H1 (cell line): ENCODE measurements at regions not wholly inside any gene's neighbourhood (a gene's known extent, or its start where the extent isn't known, plus 50 kb on each side); places are given as distances from the start of the nearest gene placed in this dataset.

ENCODE experiments used
- CTCF ChIA-PET: fragments of 300-600 bp; sonication (Branson Sonifier 250); formaldehyde crosslinking; loops from one replicate; lab custom pipeline; 2021; ENCODE audit not compliant: partially characterized antibody; lab: Charles Lee
- POLR2A ChIA-PET: fragments of 300-600 bp; sonication (Branson Sonifier 250); formaldehyde crosslinking; loops from one replicate; lab custom pipeline; 2021; ENCODE audit warnings: inconsistent platforms; ENCODE audit not compliant: partially characterized antibody; lab: Charles Lee
- DNase-seq, 2 experiments: peaks; one replicate each; pipeline versions ENCODE4 v3.0.0 to v3.0.0-alpha.2; 2010 to 2022; ENCODE audit warnings: low spot score in 2 of 2, low read depth in 1 of 2, mixed read lengths in 1 of 2
- FAIRE-seq: peaks from 2 replicates; lab custom pipeline; 2011; peaks lifted over from hg19 to GRCh38; lab: Jason Lieb, UNC
- H2AFZ ChIP-seq: 2 replicates; pipeline ENCODE4 v1.8.1; 2012; ENCODE audit warnings: low read length, inconsistent platforms
- H2AK5ac ChIP-seq: 2 replicates; pipeline ENCODE4 v1.6.1; 2013; ENCODE audit warnings: low read depth, low read length
- H2BK120ac ChIP-seq: replicated peaks from 2 replicates; pipeline ENCODE3; 2013; ENCODE audit warnings: low read depth, low read length, inconsistent platforms
- H2BK12ac ChIP-seq: 2 replicates; pipeline ENCODE4 v1.6.1; 2013; ENCODE audit warnings: low read depth, low read length
- H2BK15ac ChIP-seq: 2 replicates; pipeline ENCODE4 v1.6.1; 2013; ENCODE audit warnings: low read length
- H2BK20ac ChIP-seq: 2 replicates; pipeline ENCODE4 v1.6.1; 2013; ENCODE audit warnings: low read length
- H2BK5ac ChIP-seq: 2 replicates; pipeline ENCODE4 v1.6.1; 2013; ENCODE audit warnings: low read depth, low read length
- H3K14ac ChIP-seq: 2 replicates; pipeline ENCODE4 v1.6.1; 2013; ENCODE audit warnings: inconsistent platforms; ENCODE audit not compliant: insufficient read length
- H3K18ac ChIP-seq: 2 replicates; pipeline ENCODE4 v1.6.1; 2013; ENCODE audit warnings: low read length; ENCODE audit errors: extremely low read depth
- H3K23ac ChIP-seq: 2 replicates; pipeline ENCODE4 v1.6.1; 2013; ENCODE audit warnings: inconsistent platforms; ENCODE audit not compliant: insufficient read length
- H3K23me2 ChIP-seq: 2 replicates; pipeline ENCODE4 v1.6.1; 2013; ENCODE audit warnings: low read depth, low read length
- H3K27ac ChIP-seq: 2 replicates; pipeline ENCODE4 v1.6.1; 2011; ENCODE audit warnings: low read depth, low read length, inconsistent platforms
- H3K27me3 ChIP-seq, 4 experiments: replicated peaks in 1 of 4; 1 replicate in 1 of 4; 2 replicates in 3 of 4; pipeline versions ENCODE4 v1.6.1 to v1.8.1; 2011 to 2013; ENCODE audit warnings: low read length in 3 of 4, mild to moderate bottlenecking in 3 of 4, inconsistent platforms in 2 of 4, mixed read lengths in 2 of 4, moderate library complexity in 1 of 4; ENCODE audit not compliant: control insufficient read depth in 3 of 4, insufficient read depth in 3 of 4; ENCODE audit errors: extremely low read depth in 1 of 4
- H3K36me3 ChIP-seq, 4 experiments: 2 replicates each; pipeline versions ENCODE4 v1.6.1 to v1.8.1; 2011 to 2013; ENCODE audit warnings: mild to moderate bottlenecking in 4 of 4, low read length in 3 of 4, moderate library complexity in 2 of 4, control low read depth in 1 of 4, inconsistent platforms in 1 of 4; ENCODE audit not compliant: insufficient read depth in 4 of 4, control insufficient read depth in 2 of 4
- H3K4ac ChIP-seq: replicated peaks from 2 replicates; pipeline ENCODE3; 2013; ENCODE audit warnings: low read length, low read depth, mixed read lengths, inconsistent platforms; ENCODE audit not compliant: insufficient read length
- H3K4me1 ChIP-seq, 4 experiments: replicated peaks in 1 of 4; 1 replicate in 1 of 4; 2 replicates in 3 of 4; pipeline versions ENCODE4 v1.6.1 to v1.8.1; 2011 to 2013; ENCODE audit warnings: low read length in 3 of 4, inconsistent platforms in 2 of 4, mixed read lengths in 1 of 4; ENCODE audit not compliant: insufficient read depth in 4 of 4, control insufficient read depth in 3 of 4
- H3K4me2 ChIP-seq, 2 experiments: 2 replicates each; pipeline versions ENCODE4 v1.6.1 to v1.8.1; 2011 to 2013; ENCODE audit warnings: low read depth in 2 of 2, low read length in 2 of 2, control low read depth in 1 of 2, inconsistent platforms in 1 of 2, mild to moderate bottlenecking in 1 of 2; ENCODE audit not compliant: insufficient read depth in 1 of 2
- H3K4me3 ChIP-seq, 4 experiments: fragments of 200-600, 300-600 bp in 1 of 4; sonication (generic), shearing (Covaris generic), sonication (Bioruptor Twin) in 1 of 4; 2 replicates each; pipeline versions ENCODE4 v1.5.1 to v1.8.1; 2011 to 2016; ENCODE audit warnings: low read length in 4 of 4, low read depth in 3 of 4, control low read depth in 2 of 4, inconsistent platforms in 2 of 4, mild to moderate bottlenecking in 2 of 4, mixed read lengths in 1 of 4, moderate library complexity in 1 of 4; ENCODE audit not compliant: insufficient read depth in 2 of 4; ENCODE audit errors: extremely low read depth in 1 of 4
- H3K56ac ChIP-seq: replicated peaks from 2 replicates; pipeline ENCODE3; 2013; ENCODE audit warnings: low read depth, mild to moderate bottlenecking, mixed read lengths, low read length, inconsistent platforms; ENCODE audit not compliant: insufficient read length
- H3K79me1 ChIP-seq: 2 replicates; pipeline ENCODE4 v1.6.1; 2013; ENCODE audit warnings: low read depth, low read length, control low read depth
- H3K79me2 ChIP-seq, 2 experiments: 2 replicates each; pipeline versions ENCODE4 v1.6.1 to v1.8.1; 2012 to 2013; ENCODE audit warnings: low read length in 2 of 2, mild to moderate bottlenecking in 2 of 2, inconsistent platforms in 1 of 2; ENCODE audit not compliant: insufficient read depth in 2 of 2, control insufficient read depth in 1 of 2
- H3K9ac ChIP-seq, 4 experiments: replicated peaks in 1 of 4; 1 replicate in 1 of 4; 2 replicates in 3 of 4; pipeline versions ENCODE4 v1.6.1 to v1.8.1; 2011 to 2013; ENCODE audit warnings: low read depth in 3 of 4, low read length in 3 of 4, control low read depth in 2 of 4, mild to moderate bottlenecking in 2 of 4, moderate library complexity in 2 of 4, inconsistent platforms in 1 of 4; ENCODE audit errors: extremely low read depth in 1 of 4
- H3K9me3 ChIP-seq, 2 experiments: 2 replicates each; pipeline versions ENCODE4 v1.6.1 to v1.8.1; 2012 to 2013; ENCODE audit warnings: mild to moderate bottlenecking in 2 of 2, moderate library complexity in 2 of 2, control low read depth in 1 of 2, inconsistent platforms in 1 of 2, low read depth in 1 of 2, low read length in 1 of 2, mixed read lengths in 1 of 2; ENCODE audit not compliant: insufficient read depth in 2 of 2
- H4K20me1 ChIP-seq, 2 experiments: replicated peaks in 1 of 2; 2 replicates each; pipeline versions ENCODE3 to v1.8.1; 2011 to 2013; ENCODE audit warnings: inconsistent platforms in 2 of 2, low read length in 2 of 2, mild to moderate bottlenecking in 1 of 2; ENCODE audit not compliant: insufficient read depth in 2 of 2, control insufficient read depth in 1 of 2
- H4K5ac ChIP-seq: 2 replicates; pipeline ENCODE4 v1.6.1; 2013; ENCODE audit warnings: low read length, low read depth, mixed read lengths, inconsistent platforms; ENCODE audit not compliant: insufficient read length
- H4K8ac ChIP-seq: 2 replicates; pipeline ENCODE4 v1.8.0; 2013; ENCODE audit warnings: mild to moderate bottlenecking, moderate library complexity, low read length, inconsistent platforms; ENCODE audit not compliant: insufficient read depth; ENCODE audit errors: extremely low read depth
- H4K91ac ChIP-seq: replicated peaks from 2 replicates; pipeline ENCODE3; 2013; ENCODE audit warnings: low read length, mixed read lengths, inconsistent platforms; ENCODE audit not compliant: insufficient read length
- RAD21 ChIP-seq, 2 experiments: IDR thresholded peaks in 1 of 2; conservative IDR thresholded peaks in 1 of 2; 2 replicates each; pipeline ENCODE4 v1.6.1; 2011; ENCODE audit warnings: low read depth in 2 of 2, low read length in 2 of 2, improper control_type of control experiment in 1 of 2, inconsistent platforms in 1 of 2, mild to moderate bottlenecking in 1 of 2, moderate library complexity in 1 of 2
- WGBS, 2 experiments: shearing (Covaris generic) in 1 of 2; methylation state at CpG; one replicate each; pipeline versions ENCODE4 v1.1.6 to v1.1.7; 2013 to 2015; ENCODE audit warnings: low lambda C conversion rate in 2 of 2, mixed read lengths in 2 of 2, inconsistent platforms in 1 of 2, low coverage in 1 of 2, missing lambda C conversion rate in 1 of 2; ENCODE audit not compliant: insufficient replicate concordance in 2 of 2, insufficient coverage in 1 of 2, insufficient read length in 1 of 2; ENCODE audit errors: extremely low coverage in 1 of 2, missing lambda C conversion rate in 1 of 2; 5-methylcytosine and 5-hydroxymethylcytosine counted together

DNA sequence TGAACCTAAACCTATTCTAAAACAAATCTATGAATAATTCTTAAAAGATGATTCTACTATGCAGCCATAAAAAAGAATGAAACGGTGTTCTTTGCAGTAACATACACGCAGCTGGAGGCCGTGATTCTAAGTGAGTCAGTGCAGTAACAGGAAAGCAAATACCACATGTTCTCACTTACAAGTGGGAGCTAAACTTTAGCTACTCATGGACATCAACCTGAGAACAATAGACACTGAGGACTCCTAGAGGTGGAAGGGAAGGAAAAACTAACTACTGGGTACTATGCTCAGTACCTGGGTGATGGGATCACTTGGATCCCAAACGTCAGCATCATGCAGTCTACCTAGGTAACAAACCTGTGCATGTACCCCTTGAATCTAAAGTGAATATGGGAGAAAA, 575.0 kb upstream of the MGMT start:
- ChIA-PET CTCF (interaction anchor here (1.0 kb wide), 1 partner anchor 48 kb away, joined by 3 read pairs; no protein-coding TSS in a partner anchor), POLR2A (no interaction called here)
- no peak overlapping the region for H3K23ac ChIP-seq
- no peak overlapping the region for H2BK12ac ChIP-seq
- no peak overlapping the region for H2AFZ ChIP-seq
- no peaks in the 10 kb centered on the region for H3K27me3 ChIP-seq
- no peak overlapping the region for H3K18ac ChIP-seq
- no peak overlapping the region for H3K14ac ChIP-seq
- no peak overlapping the region for H4K8ac ChIP-seq
- peaks cover 0 to 2% (median 0%) of the 10 kb centered on the region in 4 experiments; a peak in 1 of 7 replicates for H3K4me1 ChIP-seq
- no peaks in the 10 kb centered on the region for H3K9me3 ChIP-seq
- no peak overlapping the region for H3K4me2 ChIP-seq
- 91% methylated on average over 4 of the region's 4 CpGs; no CpG with 5 or more reads in 1 of the 2 experiments for WGBS, 2 experiments
- no peak overlapping the region for H3K9ac ChIP-seq
- no peak overlapping the region for H4K91ac ChIP-seq
- no peaks in the 10 kb centered on the region for H3K79me2 ChIP-seq
- H3K23me2 ChIP-seq, result no peaks in the 10 kb centered on the region; the same call in 1 of the 2 replicates
- H2BK20ac ChIP-seq, result no peak overlapping the region
- H2AK5ac ChIP-seq, result no peak overlapping the region
- H2BK120ac ChIP-seq, result no peak overlapping the region
- H3K4ac ChIP-seq, result no peak overlapping the region
- no peak overlapping the region for H2BK15ac ChIP-seq
- no peak overlapping the region for H3K27ac ChIP-seq
- no peaks in the 10 kb centered on the region for H3K36me3 ChIP-seq
- DNase-seq (no peak), FAIRE-seq (no peak)
- H3K56ac ChIP-seq, result no peak overlapping the region
- no peaks in the 10 kb centered on the region for H4K20me1 ChIP-seq
- no peaks in the 10 kb centered on the region for H3K79me1 ChIP-seq
- no peak overlapping the region for H2BK5ac ChIP-seq
- no peak overlapping the region for H3K4me3 ChIP-seq
- H4K5ac ChIP-seq, result no peak overlapping the region
- no peak for TF ChIP-seq RAD21 (IDR thresholded peaks at IDR 0.05 in 1 of 2, conservative IDR thresholded peaks at IDR 0.05 in 1 of 2; ENCODE audit: low read depth in 2 of 2, low read length in 2 of 2)
